ENCODE measurements at regions not wholly inside any gene's neighbourhood (a gene's known extent, or its start where the extent isn't known, plus 50 kb on each side); places are given as distances from the start of the nearest gene placed in this dataset.

DNA sequence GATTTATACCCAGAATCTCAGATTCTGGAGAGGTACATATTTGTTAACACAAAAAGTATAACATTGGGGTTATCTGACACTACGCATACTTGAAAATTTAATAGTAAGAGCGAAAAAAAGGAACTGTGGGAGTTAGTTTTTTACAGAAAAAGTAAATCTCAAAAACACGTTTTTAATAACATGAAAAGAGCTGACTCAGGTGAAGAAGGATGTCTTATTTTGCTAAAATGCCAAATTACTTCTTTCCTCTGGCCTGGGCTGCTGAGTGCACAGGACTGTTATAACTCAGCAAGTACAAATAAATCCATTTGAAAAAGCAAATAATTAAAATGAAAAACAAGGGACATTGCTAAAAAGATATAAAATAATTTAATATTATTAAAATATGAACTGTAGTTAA, 1322.9 kb downstream of the ARAP2 start:
- 88% methylated on average over 3 of the region's 3 CpGs; no CpG with 5 or more reads in 1 of the 2 experiments for WGBS, 2 experiments (ENCODE audit: extremely low coverage in 1 of 2, insufficient coverage in 1 of 2, insufficient read length in 1 of 2, insufficient replicate concordance in 2 of 2, low coverage in 1 of 2, low lambda C conversion rate in 2 of 2, missing lambda C conversion rate in 1 of 2)
- H3K23me2 ChIP-seq (ENCODE audit: low read depth, low read length): no peaks in the 10 kb centered on the region
- no peak overlapping the region for H3K9ac ChIP-seq (replicated peaks in 1 of 4; ENCODE audit: extremely low read depth in 1 of 4, low read depth in 3 of 4, low read length in 3 of 4)
- FAIRE-seq (no peak), DNase-seq (ENCODE audit: low read depth in 1 of 2, low spot score in 2 of 2) (no peak)
- no peak overlapping the region for H2AFZ ChIP-seq (ENCODE audit: low read length)
- H3K79me1 ChIP-seq (ENCODE audit: low read depth, low read length): no peaks in the 10 kb centered on the region
- no peak overlapping the region for H3K4me2 ChIP-seq (ENCODE audit: insufficient read depth in 1 of 2, low read depth in 2 of 2, low read length in 2 of 2)
- no peak overlapping the region for H4K91ac ChIP-seq (replicated peaks; ENCODE audit: insufficient read length, low read length)
- no peaks in the 10 kb centered on the region for H4K20me1 ChIP-seq (replicated peaks in 1 of 2; ENCODE audit: control insufficient read depth in 1 of 2, insufficient read depth in 2 of 2, low read length in 2 of 2)
- no peak overlapping the region for H3K23ac ChIP-seq (ENCODE audit: insufficient read length)
- no peak overlapping the region for H2BK12ac ChIP-seq (ENCODE audit: low read depth, low read length)
- no peak overlapping the region for H4K5ac ChIP-seq (ENCODE audit: insufficient read length, low read depth, low read length)
- no peak overlapping the region for H3K56ac ChIP-seq (replicated peaks; ENCODE audit: insufficient read length, low read depth, low read length)
- H3K36me3 ChIP-seq (ENCODE audit: control insufficient read depth in 2 of 4, insufficient read depth in 4 of 4, low read length in 3 of 4): no peaks in the 10 kb centered on the region
- no peak overlapping the region for H2BK15ac ChIP-seq (ENCODE audit: low read length)
- no peak overlapping the region for H2AK5ac ChIP-seq (ENCODE audit: low read depth, low read length)
- H3K27me3 ChIP-seq (replicated peaks in 1 of 4; ENCODE audit: control insufficient read depth in 3 of 4, extremely low read depth in 1 of 4, insufficient read depth in 3 of 4, low read length in 3 of 4): no peaks in the 10 kb centered on the region
- CTCF ChIA-PET (ENCODE audit: partially characterized antibody): no interaction called here
- no peaks in the 10 kb centered on the region for H3K79me2 ChIP-seq (ENCODE audit: control insufficient read depth in 1 of 2, insufficient read depth in 2 of 2, low read length in 2 of 2)
- TF ChIP-seq BRCA1 (IDR thresholded peaks at IDR 0.05; ENCODE audit: low read depth, low read length) (no peak), SP1 (IDR thresholded peaks at IDR 0.05; ENCODE audit: low read depth, low read length) (no peak), TEAD4 (IDR thresholded peaks at IDR 0.05; ENCODE audit: low read depth, low read length) (no peak), NRF1 (IDR thresholded peaks at IDR 0.05; ENCODE audit: low read depth, low read length) (no peak), YY1 (IDR thresholded peaks at IDR 0.05; ENCODE audit: low read depth, low read length) (no peak), CTCF (IDR thresholded peaks at IDR 0.05; ENCODE audit: control extremely low read depth in 1 of 3, insufficient read depth in 1 of 3, low read depth in 1 of 3, low read length in 3 of 3) (no peak), ZNF274 (IDR thresholded peaks at IDR 0.05; ENCODE audit: borderline replicate concordance, extremely low read depth, low read length) (no peak), CBX8 (IDR thresholded peaks at IDR 0.05; ENCODE audit: borderline replicate concordance, low read depth, low read length) (no peak), RBBP5 (IDR thresholded peaks at IDR 0.05; ENCODE audit: borderline replicate concordance, low read depth, low read length) (no peak)
- TF ChIP-seq, protein P1, sequence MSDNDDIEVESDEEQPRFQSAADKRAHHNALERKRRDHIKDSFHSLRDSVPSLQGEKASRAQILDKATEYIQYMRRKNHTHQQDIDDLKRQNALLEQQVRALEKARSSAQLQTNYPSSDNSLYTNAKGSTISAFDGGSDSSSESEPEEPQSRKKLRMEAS (IDR thresholded peaks at IDR 0.05): no peak
- H3K9me3 ChIP-seq (ENCODE audit: insufficient read depth in 2 of 2, low read depth in 1 of 2, low read length in 1 of 2): no peaks in the 10 kb centered on the region
- H3K14ac ChIP-seq (ENCODE audit: insufficient read length): no peak overlapping the region
- no peak overlapping the region for H2BK20ac ChIP-seq (ENCODE audit: low read length)
- H2BK120ac ChIP-seq (replicated peaks; ENCODE audit: low read depth, low read length): no peak overlapping the region
- no peak overlapping the region for H4K8ac ChIP-seq (ENCODE audit: extremely low read depth, insufficient read depth, low read length)
- no peak overlapping the region for H3K4ac ChIP-seq (replicated peaks; ENCODE audit: insufficient read length, low read depth, low read length)
- H3K4me1 ChIP-seq (replicated peaks in 1 of 4; ENCODE audit: control insufficient read depth in 3 of 4, insufficient read depth in 4 of 4, low read length in 3 of 4): no peaks in the 10 kb centered on the region
- no peak overlapping the region for H2BK5ac ChIP-seq (ENCODE audit: low read depth, low read length)
- no peak overlapping the region for H3K18ac ChIP-seq (ENCODE audit: extremely low read depth, low read length)
- no peak overlapping the region for H3K27ac ChIP-seq (ENCODE audit: low read depth, low read length)
- POLR2A ChIA-PET (ENCODE audit: partially characterized antibody): no interaction called here
- H3K4me3 ChIP-seq (ENCODE audit: extremely low read depth in 1 of 4, insufficient read depth in 2 of 4, low read depth in 3 of 4, low read length in 4 of 4): no peak overlapping the region
